GM19328 (cell line): ENCODE measurements at regions not wholly inside any gene's neighbourhood (a gene's known extent, or its start where the extent isn't known, plus 50 kb on each side); places are given as distances from the start of the nearest gene placed in this dataset.
"Not testable (repeated sequence)": the region's sequence is repeated elsewhere in the genome, so short reads cannot be mapped to it uniquely, and the experiment has no call there.

ENCODE experiments used
- ATAC-seq: cut with Tn5 transposase; IDR thresholded peaks from one replicate; pipeline ENCODE4 v1.9.1; 2021; ENCODE audit warnings: mild to moderate bottlenecking, moderate library complexity; ENCODE audit not compliant: unreplicated experiment

DNA sequence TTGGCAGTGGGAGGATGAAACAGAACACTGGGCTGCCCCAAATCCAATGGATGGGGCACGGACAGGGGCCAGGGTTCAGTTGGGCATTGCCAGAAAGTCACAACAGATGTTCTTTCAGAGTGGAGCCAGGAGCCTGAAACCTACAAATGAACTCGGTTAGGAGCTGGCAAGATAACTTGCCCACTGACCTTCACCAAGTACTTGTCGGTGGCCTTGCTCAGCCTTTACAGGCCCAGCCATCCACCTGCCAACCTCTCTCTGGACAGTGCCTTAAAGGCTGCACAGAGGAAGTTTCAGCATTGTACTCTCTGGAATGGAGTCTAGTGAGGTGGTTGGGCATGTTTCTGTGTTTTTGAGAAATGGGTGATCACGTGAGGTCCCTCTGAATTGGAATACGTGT lies 87.1 kb upstream of the USP9X start:
- ATAC-seq: no peak

DNA sequence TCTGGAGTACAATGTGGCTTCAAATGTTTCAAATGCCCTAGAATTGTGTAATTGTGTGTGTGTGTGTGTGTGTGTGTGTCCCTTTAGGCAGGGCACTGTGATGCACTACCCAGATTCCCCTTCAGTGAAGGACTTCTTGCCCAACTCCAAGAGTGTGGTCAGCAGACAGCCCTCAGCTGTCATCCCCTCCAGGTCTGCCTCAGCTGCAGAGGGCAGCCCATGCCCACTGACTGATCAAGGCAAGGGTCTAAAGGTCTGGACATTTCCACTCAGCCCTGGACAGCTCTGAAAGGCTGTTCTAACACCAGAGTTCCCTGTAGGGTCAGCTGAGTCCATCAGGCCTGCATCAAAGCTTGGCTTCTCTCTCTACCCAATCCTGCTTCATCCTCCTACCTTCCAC lies 83.9 kb upstream of the USP9X start:
- no peak for ATAC-seq

DNA sequence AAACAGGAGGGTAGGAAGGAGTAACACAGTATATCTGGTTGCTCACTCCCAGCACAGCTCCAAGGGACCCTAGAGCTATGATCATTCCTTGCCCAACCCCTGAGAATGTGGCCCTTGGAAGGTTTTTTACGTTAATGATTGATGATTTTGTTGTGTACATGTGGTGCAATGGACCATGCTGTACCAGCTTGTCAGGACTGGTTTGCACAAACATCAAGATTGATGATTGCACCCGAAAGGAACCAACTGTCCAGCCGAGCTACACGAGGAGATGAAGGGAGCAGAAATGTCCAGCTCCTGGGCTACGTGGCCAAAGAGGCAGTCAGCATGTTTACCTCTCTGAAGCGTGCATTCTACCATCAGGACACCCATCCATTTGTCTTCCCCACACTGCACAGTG lies 83.2 kb upstream of the USP9X start:
- no peak for ATAC-seq

DNA sequence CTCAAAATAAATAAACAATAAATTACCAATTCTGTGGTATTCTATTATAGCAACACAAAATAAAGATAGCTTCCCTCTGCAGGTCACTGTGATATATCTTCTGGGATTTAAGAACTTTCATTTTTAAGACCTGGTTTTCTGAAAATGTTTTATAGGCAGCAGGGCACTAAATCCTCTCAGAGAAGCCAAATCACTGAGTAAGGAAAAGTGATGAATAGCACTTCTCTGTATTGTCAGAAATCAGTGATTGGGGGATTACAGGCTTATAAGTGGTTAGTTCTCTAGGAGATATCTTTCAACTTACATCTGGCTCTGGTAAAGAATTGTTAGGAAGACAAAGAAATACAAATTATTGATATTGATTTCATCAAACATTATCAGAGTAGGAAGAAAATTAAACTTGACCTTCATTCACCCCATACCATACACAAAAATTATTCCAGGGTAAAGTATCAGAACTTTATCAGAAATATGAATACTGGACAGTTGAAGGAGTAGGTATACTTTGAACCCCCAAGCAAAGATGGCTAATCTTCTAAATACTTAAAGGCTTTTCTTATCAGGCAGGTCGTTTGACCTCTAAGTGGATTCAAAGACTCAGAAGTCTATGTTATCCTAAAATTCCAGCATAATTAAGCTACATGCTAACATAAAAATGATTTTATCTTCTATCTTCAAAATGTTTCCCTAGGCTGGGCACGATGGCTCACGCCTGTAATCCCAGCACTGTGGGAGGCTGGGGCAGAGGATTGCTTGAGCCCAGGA lies 81.6 kb upstream of the USP9X start:
- no peak for ATAC-seq

DNA sequence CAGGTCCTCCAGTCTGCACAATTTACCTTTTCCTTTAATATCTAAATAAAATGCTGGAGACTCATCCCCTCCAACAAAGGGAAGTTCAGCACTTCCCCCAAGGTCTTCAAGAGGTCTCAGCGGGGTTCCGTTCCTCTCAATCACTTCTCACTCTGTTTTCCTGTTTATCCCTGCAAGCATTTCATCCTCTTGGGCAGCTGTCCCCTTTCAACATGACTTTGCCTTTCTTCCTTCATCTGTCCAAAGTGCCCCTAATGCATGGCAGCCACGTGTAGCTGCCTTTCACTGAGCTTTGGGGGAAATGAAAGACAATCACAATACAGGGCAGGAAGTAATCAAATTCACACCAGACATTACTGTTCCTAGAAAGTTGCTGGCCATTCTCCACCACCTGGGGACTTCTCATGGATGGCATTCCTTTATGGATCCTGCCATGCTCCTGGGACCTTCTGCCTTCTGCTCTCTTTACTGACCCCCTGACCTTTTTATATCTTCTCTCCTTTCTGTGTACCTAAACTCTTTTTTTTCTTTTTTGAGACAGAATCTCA lies 79.7 kb upstream of the USP9X start:
- no peak for ATAC-seq

DNA sequence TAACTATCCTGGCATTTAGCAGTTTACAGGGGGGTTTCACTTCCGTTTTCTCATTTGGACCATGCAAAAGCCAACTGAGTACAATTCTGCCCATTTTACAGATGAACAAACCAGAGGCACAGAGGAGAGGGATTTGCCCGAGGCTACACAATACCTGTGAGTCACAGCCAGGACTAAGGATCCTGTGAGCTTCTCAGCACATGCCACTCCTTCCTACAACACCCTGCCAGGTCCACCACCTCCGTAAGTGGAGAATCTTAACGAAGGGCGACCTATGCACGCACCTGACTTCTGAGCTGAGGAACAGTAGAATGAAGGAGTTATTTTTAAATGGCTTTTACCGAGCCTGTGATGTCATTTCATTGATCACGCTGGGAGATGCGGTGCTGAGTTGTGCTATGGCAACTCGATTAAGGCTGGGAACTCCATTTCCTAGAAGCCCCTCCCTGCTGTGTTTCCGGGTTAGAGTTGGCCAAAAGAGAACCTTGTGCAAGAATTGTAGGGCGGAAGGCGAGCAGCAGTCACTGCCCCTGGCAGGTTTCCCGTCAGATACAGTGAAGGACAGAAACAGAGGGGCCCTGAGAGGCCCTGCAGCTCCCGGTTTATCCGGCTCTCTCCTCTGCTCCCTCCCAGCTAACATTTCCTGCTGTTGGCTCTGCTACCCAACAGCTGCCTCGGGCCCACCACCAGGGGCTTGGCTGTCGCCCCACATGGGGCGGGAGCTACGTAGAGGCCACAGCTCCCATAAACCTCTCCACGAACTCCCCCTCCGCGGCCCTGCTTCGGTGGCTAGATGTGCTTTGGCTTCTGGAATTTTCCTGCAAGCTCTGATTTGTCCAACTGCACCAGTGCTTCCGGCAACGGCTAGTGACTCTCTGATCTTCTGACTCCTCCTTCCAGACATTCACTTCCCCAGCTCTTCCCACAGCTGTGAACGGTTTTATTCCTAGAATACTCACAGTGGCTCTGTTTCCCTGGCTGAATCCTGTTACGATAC lies 75.1 kb upstream of the USP9X start:
- ATAC-seq: no peak

DNA sequence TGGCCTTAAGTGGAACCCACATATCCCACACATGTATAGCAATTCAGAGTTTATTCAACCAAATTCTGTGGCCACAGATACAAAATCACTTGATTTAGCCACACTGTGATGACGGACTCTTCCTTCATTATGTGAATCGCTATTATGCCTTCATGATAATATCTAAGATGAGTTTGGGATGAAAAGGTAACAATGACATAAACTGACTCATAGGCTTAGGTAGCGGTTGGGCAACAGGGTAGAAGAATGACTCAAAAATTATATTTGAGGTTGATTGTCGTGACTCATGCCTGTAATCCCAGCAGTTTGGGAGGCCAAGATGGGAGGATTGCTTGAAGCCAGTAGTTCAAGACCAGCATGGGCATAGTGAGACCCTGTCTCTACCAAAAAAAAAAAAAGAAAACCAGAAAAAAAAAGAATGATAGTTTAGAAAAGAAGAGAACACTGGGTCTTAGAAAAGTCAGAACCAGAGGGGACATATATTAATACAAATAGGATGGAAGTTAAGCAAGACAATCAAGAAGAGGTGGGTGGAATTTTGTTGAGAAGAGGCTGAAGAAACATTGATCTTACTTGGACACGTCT lies 70.4 kb upstream of the USP9X start:
- ATAC-seq: no peak

DNA sequence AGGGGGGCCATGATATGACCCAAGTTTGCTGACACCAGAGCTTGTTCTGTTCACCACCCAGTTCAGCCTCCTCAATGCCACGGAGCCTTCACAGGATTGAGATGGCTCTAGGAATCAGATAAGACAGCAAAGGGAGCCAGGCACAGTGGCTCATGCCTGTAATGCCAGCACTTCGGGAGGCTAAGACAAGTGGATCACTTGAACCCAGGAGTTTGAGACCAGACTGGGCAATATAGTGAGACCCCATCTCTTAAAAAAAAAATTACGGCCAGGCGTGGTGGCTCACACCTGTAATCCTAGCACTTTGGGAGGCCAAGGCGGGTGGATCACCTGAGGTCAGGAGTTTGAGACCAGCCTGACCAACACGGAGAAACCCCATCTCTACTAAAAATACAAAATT lies 67.5 kb upstream of the USP9X start:
- not testable (repeated sequence) for ATAC-seq

DNA sequence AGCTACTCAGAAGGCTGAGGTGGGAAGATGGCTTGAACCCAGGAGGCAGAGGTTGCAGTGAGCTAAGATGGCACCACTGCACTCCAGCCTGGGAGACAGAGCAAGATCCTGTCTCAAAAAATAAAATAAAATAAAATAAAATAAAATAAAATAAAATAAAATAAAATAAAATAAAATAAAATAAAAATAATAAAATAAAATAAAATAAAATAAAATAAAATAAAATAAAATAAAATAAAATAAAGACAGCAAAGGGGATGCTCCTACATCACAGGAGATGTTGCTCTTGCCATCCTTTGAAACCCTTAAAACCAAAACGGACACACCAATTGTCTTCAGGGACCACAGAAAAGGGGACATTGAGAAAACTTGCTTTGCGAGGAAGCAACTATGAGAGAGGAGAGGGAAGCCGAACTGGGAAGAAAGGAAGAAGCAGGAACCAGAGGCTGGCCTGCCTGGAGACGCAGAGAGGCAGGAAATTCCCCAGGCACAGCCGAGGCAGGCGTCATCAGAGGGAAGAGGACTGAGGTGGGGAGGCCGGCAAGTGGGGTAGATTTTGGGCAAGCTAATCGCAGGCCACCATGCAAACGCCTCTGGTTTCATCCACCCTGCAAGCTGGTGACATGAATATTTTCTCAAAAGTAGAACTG lies 66.7 kb upstream of the USP9X start:
- ATAC-seq: not testable (repeated sequence)

DNA sequence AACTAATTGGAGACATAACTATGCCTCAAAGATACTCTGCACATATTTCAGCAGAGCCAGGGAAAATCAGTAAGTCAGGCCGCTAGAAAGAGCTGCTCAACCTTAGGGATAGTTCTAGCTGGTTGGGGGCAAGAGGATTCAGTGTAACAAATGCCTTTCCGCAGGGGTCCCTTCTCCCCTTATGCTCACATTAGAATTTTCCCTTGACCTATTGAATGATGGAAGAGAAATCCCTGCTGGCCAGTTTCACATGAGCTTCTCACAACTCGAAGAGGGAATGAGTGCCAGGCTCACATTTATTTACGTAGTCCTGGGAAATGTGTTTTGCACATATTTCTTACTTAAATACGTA lies 66.2 kb upstream of the USP9X start:
- ATAC-seq: no peak

DNA sequence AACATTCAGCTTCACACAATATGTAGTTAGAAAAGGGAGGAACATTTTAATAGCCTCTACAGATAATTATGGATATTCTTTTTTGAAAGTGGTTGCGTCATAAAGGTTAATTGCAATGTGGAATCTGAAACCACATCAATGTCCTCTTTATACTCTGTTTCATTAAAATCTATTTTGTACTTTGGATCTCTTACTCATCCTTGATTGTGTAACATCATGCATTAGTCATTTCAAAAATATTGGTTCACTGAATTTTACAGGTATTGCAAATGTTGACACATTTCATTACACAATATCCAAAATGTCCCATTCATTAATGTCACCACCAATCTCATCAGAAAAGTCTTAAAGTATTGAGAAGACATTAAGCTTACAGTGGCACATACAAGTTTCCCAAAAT lies 62.7 kb upstream of the USP9X start:
- no peak for ATAC-seq

DNA sequence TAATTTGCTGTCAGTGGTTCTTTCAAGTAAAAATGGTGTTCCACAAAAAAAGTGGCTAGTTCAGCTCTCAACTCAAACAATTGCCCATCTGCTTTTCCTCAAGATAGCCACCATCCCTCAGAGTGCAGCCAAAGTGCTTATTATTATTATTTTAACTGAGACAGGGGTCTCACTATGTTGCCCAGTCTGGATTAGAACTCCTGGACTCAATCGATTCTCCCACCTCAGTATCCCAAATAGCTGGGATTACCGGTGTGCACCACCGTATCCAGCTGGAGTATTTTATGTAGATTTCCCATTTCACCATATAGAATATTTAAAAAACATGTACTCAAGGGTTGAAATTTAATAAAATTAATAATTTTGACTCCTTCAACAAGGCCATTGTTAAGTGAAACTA lies 62.1 kb upstream of the USP9X start:
- ATAC-seq: no peak

DNA sequence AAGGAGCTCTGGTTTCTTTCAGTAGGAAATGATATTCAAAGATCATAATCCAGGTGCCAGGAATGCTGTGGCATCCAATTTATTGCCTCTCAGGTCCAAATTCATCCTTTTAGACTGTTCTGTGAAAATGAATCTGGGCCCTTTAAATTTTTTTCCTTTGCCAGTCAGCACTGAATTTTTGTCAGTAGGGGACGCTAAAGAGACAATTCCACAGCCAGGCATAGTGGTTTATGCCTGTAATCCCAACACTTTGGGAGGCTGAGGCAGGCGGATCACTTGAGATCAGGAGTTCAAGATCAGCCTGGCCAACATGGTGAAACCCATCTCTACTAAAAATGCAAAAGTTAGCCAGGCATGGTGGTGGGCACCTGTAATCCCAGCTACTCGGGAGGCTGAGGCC lies 60.9 kb upstream of the USP9X start:
- not testable (repeated sequence) for ATAC-seq

DNA sequence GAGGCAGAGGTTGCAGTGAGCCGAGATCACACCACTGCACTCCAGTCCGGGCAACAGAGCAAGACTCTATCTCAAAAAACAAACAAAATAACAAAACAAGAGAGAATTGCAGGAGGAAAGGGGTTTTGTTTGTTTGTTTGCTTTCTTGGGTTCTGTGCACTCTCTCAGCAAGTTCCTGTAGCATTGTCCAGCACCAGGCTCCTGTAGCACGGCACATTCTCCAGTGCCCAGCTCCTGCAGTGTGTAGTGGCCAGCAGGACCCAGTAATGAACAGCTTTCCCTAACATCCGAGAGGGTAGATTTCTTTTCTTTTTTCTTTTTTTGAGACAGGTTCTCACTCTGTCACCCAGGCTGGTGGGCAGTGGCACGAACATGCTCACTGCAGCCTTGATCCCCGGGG lies 60.5 kb upstream of the USP9X start:
- no peak for ATAC-seq

DNA sequence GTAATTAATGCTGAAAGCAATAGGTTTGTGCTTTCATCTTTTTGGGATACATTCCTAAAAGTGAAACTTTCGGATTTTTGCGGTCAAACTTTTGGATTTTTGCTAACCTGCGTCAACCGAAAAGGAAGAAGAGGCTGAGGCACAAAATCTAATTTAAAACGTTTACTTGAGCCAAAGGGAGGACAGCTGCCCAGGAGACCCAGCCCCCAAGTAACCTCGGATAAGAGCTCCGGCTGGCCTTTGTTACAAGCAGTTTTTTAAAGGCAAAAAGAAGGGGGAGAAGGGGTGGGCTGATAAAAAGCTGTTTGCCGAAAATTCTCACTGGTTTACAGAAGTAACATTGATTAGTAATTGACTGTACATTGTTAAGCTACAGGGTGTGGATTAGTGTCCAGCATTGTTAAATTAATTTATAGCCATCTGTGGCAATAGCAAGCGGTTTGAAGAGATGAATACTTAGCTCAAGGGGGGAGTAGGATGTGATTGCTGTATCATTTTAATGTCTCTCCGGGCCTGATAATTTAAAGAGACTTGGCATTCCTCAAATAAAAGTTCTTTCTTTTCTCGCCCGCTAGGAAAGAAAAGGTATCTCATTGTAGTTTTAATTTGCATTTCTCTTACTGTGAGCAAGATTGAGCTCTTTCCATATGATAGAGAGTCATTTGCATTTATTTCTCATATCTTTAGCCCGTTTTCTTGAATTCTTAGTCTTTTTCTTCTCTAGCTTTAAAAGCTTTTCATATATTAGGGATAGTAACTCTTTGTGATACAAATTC lies 59.1 kb upstream of the USP9X start:
- no peak for ATAC-seq

DNA sequence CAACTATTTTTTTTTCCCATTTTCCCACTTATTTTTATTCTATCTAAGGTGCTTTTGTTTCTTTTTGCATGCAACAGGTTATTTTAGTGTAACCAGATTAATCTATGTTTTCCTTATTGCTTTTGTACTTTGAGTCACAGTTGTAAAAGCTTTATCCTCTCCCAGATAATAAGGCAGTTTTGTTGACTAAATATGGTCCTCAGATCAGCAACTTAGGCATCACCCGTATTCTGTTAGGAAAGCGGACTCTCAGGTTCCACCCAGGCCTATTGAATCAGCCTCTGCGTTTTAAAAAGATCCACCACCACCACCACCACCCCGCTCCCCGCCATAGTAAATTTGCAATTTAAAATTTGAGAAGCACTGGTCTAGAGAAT lies 58.6 kb upstream of the USP9X start:
- no peak for ATAC-seq

DNA sequence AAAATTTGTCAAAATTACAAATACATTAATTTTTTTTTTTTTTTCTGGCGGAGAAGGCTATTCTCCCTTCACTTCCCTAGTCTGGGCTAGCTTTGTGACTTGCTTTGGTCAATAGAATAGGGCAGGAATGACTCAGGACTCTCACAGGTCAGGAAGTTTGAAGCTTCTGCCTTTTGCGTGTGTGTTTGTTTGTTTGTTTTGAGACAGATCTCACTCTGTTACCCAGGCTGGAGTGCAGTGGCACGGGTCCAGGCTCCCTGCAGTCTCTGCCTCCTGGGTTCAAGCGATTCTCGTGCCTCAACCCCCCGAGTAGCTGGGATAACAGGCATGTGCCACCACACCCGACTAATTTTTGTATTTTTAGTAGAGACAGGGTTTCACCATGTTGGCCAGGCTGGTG lies 55.9 kb upstream of the USP9X start:
- ATAC-seq: no peak

DNA sequence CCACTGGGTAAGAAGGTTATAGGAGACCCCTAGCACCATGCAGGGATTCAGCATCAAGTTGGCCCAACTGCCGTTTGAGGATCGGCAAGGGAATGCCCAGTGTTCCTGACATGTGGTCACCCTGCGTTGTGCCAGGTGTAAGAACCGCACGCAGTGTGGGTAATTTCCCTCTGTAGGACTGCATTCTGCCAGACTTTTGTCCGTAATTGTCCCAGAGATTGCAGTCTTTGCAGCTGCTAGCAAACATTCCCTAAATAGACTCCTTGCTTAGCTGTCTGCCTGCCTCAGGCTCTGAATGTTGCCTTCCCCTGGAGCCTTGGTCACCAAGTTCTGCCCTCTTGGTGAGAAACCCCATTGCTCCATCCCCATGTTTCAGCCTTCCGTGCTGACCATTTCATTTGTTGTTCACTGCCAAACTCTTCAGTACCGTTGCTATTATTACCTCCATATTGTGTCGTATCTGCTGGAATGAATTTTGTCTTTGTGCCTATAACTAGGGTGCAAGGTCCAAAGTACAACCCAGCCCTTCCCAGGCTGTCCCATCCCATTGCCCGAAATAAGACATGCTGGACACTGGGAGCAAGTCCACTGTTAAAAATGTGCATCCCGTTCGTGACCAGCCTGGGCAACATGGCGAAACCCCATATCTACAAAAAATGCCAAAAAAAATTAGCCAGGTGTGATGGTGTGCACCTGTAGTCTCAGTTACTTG lies 53.8 kb upstream of the USP9X start:
- ATAC-seq: no peak

DNA sequence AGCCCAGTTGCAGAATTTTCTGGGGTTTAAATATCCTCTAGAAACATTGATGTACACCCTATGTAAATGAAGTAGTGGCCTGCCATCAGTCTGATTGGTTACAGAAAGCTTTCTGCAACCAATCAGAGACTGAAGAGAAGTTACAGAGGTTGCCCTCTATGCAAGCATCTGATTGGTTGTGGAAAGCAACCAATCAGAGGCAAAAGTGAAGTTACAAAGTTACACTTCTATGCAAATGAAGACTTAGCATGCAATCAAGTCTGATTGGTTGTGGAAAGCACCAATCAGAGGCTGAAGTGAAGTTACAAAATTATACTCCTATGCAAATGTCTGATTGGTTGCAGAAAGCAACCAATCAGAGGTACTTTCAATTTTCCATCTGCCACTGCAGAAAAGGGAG lies 51.9 kb upstream of the USP9X start:
- no peak for ATAC-seq

DNA sequence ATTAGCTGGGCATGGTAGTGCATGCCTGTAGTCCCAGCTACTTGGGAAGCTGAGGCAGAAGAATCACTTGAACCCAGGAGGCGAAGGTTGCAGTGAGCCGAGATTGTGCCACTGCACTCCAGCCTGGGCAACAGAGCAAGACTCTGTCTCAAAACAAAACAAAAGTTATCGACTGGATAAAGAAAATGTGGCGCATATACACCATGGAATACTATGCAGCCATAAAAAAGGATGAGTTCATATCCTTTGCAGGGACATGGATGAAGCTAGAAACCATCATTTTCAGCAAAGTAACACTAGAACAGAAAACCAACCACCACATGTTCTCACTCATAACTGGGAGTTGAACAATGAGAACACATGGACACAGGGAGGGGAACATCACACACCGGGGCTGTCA lies 50.3 kb upstream of the USP9X start:
- ATAC-seq: not testable (repeated sequence)
